Fibroblast of pulmonary artery (primary cell): ENCODE measurements at regions not wholly inside any gene's neighbourhood (a gene's known extent, or its start where the extent isn't known, plus 50 kb on each side); places are given as distances from the start of the nearest gene placed in this dataset.
A peak's percentile ranks its signal among the peaks of the same experiment; 100 is the strongest.

Source experiments
- DNase-seq: peaks from one replicate; pipeline ENCODE4 v3.0.0-alpha.2; 2010; ENCODE audit warnings: low read depth
- H3K4me3 ChIP-seq: replicated peaks from 2 replicates; pipeline ENCODE4 v1.5.1; 2011; ENCODE audit warnings: low read depth, mild to moderate bottlenecking, control low read depth, low read length, moderate library complexity
- CTCF ChIP-seq: IDR thresholded peaks from 2 replicates; pipeline ENCODE4 v1.5.1; 2011; ENCODE audit warnings: mild to moderate bottlenecking, control low read depth, low read length, inconsistent platforms; ENCODE audit errors: missing control alignments

GRCh38 chr2:49598231-49598630 lies 443.9 kb upstream of the FSHR start:
- DNase-seq: no peak
- no peak overlapping the region for H3K4me3 ChIP-seq
- TF ChIP-seq CTCF: no peak

GRCh38 chr2:49585921-49586320 lies 431.6 kb upstream of the FSHR start:
- no peak for DNase-seq
- no peak for TF ChIP-seq CTCF
- H3K4me3 ChIP-seq: no peak overlapping the region

GRCh38 chr2:49582946-49583345 lies 428.6 kb upstream of the FSHR start:
- no peak for DNase-seq
- no peak for TF ChIP-seq CTCF
- no peak overlapping the region for H3K4me3 ChIP-seq

GRCh38 chr2:49577041-49577440 lies 422.7 kb upstream of the FSHR start:
- H3K4me3 ChIP-seq: no peak overlapping the region
- DNase-seq: no peak
- TF ChIP-seq CTCF: no peak

GRCh38 chr2:49569176-49569575 lies 414.9 kb upstream of the FSHR start:
- DNase-seq: peak; percentile 2
- H3K4me3 ChIP-seq: no peak overlapping the region
- no peak for TF ChIP-seq CTCF

- no peak for TF ChIP-seq CTCF
- no peak for DNase-seq
- H3K4me3 ChIP-seq: no peak overlapping the region
Observed at GRCh38 chr2:49567811-49568600, 413.7 kb upstream of the FSHR start.

- TF ChIP-seq CTCF: no peak
- no peak for DNase-seq
- H3K4me3 ChIP-seq: no peak overlapping the region
Observed at GRCh38 chr2:49567021-49567420, 412.7 kb upstream of the FSHR start.
